GM18519 (cell line): ENCODE measurements at regions not wholly inside any gene's neighbourhood (a gene's known extent, or its start where the extent isn't known, plus 50 kb on each side); places are given as distances from the start of the nearest gene placed in this dataset.
"Not testable (repeated sequence)": the region's sequence is repeated elsewhere in the genome, so short reads cannot be mapped to it uniquely, and the experiment has no call there.

Experiments
- ATAC-seq: cut with Tn5 transposase; IDR thresholded peaks from one replicate; pipeline ENCODE4 v1.9.1; 2021; ENCODE audit warnings: mild to moderate bottlenecking, moderate library complexity; ENCODE audit not compliant: unreplicated experiment, low FRiP score

DNA sequence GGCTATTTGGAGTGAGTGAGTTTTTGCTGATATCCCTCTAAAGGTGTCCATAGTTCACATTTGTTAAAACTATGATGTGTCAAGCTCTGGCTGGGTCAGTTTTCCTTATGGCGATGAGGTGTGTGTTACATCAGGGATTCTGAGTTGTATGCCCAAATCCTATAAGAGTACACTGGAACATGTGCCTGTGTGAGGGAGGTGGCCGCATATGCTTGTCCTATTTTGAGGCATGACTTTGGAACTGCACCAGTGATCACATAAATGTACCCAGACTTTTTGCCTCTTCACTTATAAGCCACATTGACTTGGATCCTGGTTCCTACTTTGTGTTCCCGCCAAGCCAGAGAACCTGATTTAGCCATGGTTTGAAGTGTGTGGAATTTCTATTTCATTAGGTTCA, 140.3 kb upstream of the RXFP2 start:
- no peak for ATAC-seq

DNA sequence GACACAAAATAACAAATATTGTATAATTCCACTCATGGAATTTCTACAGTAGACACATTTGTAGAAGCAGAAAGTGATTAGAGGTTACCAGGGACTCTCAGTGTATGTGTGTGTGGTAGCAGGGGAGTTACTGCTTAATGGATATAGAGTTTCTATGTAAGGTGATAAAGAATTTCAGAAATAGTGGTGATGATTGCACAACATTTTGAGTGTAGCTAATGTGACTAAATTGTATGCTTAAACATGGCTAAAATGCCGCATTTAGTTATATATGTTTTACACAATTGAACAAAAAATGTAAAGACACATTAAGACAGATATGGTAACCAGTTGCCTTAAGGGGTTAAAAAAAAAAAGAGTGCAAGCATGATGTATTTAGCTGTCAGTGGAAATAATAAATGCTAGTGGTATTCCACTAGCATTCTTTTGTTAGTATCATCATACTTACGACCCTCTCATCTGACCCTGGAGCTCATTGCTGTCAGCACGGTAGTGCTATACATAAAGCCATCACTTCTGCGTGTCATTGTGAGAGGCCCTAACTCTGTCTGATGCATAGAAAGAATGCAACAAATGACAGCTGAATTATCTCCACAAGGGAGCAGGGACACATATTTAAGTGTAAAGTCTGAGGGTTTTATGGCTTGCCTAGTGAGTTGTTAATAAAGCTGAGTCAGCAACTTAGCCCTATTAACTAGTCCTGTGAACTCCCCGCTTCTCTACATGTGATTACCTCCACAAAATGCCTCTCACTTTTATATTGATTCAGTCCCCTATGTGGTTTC, 134.1 kb upstream of the RXFP2 start:
- ATAC-seq: no peak

- ATAC-seq: not testable (repeated sequence)
These were observed 131.8 kb upstream of the RXFP2 start for GRCh38 chr13:31607531-31607930.

DNA sequence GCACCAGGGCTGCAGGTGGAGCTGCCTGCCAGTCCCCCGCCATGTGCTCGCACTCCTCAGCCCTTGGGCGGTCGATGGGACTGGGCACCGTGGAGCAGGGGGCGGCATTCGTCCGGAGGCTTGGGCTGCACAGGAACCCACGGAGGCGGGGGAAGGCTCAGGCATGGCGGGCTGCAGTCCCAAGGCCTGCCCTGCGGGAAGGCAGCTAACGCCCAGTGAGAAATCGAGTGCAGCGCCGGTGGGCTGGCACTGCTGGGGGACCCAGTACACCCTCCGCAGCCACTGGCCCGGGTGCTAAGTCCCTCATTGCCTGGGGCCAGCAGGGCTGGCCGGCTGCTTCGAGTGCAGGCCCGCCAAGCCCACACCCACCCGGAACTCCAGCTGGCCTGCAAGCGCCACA, 130.5 kb upstream of the RXFP2 start:
- not testable (repeated sequence) for ATAC-seq

GRCh38 chr13:31610270-31610998, 128.9 kb upstream of the RXFP2 start:
- ATAC-seq: no peak

GRCh38 chr13:31611214-31611613, 128.1 kb upstream of the RXFP2 start:
- no peak for ATAC-seq

DNA sequence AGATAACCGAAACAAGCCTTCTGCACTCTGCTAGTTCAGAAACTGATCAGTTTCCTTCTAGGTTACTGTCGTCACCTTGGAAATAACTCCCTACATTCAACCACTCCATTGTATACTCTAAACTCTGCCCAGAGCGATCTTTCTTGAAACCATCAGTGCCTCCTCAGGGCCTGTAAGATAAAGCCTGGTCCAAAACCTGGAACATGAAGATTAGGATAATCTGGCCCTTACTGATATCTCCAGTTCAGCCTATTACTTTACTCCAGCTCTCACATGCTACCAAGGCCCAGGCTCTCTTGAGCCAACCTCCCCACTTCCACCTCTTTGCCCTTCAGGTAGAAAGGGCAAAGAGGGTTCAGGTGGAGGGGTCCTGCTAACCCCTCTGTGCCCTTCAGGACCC, 125.3 kb upstream of the RXFP2 start:
- ATAC-seq: no peak

- no peak for ATAC-seq
These were observed 124.6 kb upstream of the RXFP2 start for GRCh38 chr13:31614704-31615103.

DNA sequence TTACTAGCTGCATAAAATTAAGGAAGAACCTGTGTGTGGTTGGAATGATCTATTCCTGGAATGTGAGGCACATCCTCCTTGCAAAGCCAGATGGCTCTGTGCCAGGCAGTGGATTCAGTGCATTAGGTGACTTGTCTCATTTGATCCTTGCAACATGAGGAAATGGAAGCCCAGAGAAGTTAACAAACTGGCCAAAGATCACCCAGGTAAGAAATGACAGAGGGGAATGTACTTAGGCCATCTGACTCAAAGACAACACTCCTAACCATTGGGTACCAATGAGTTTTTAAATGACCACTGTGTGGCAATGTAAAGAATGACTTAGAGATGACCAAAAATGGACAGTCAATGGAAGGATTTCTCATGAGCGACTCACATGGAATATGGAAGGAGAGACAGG, 114.2 kb upstream of the RXFP2 start:
- ATAC-seq: no peak

DNA sequence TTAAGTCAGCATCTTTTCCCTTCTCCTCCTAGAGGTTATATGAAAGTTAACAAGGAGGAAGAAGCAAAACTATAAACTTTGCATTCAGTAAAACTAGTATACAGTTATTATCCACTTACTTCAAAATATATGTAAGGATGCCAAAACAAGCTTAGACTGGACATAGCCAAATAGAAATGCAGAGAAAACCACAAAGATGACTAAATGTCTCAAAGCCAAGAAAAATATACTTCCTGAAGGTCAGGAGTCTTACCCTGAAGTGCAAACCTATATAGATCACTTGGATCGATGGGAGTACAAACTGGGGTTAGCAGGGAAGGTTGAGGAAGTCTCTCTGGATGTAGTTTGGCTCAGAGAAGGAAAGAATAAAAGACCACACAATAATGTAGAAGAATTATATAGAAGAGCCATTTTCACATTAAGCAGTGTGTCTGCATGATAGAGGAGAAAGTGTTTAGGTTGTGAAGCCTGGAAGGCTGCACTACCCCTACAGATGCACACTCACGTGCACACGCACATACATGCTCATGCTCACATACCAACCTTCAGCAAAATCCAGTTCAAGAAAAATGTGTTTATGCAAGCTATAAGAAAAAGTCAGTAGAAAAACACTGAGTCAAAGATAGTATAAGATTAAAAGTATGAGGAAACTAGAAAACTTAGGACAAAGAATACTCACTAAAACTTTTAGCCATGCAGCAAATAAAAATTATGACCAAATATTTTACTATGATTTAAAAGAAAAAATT, 112.1 kb upstream of the RXFP2 start:
- ATAC-seq: no peak

- ATAC-seq: no peak
These were observed 110.1 kb upstream of the RXFP2 start for GRCh38 chr13:31629085-31629780.

- ATAC-seq: no peak
These were observed 108.3 kb upstream of the RXFP2 start for GRCh38 chr13:31631071-31631470.

GRCh38 chr13:31631746-31632145, 107.6 kb upstream of the RXFP2 start:
- no peak for ATAC-seq

GRCh38 chr13:31638577-31638976, 100.7 kb upstream of the RXFP2 start:
- no peak for ATAC-seq

GRCh38 chr13:31639443-31640163, 99.7 kb upstream of the RXFP2 start:
- no peak for ATAC-seq

- no peak for ATAC-seq
These were observed 89.6 kb upstream of the RXFP2 start for GRCh38 chr13:31649766-31650165.

GRCh38 chr13:31653730-31654129, 85.6 kb upstream of the RXFP2 start:
- ATAC-seq: no peak

- ATAC-seq: no peak
These were observed 75.3 kb upstream of the RXFP2 start for GRCh38 chr13:31663880-31664585.

GRCh38 chr13:31670831-31671617, 68.3 kb upstream of the RXFP2 start:
- ATAC-seq: no peak
